A549 (cell line): ENCODE measurements at regions not wholly inside any gene's neighbourhood (a gene's known extent, or its start where the extent isn't known, plus 50 kb on each side); places are given as distances from the start of the nearest gene placed in this dataset.

ENCODE experiments used
- ATAC-seq, 2 experiments: fragments of 200-7000 bp in 1 of 2; fragments of >200 bp in 1 of 2; cut with Nextera tagmentation in 1 of 2; cut with Tn5 transposase in 1 of 2; 3 replicates each; pipeline versions ENCODE4 v1.8.0 to v1.9.1; 2018 to 2020; ENCODE audit warnings: mild to moderate bottlenecking in 1 of 2, moderate library complexity in 1 of 2
- CTCF ChIA-PET: fragments of 300-600 bp; sonication (Branson Sonifier 250); formaldehyde crosslinking; extraction: SDS; loops from one replicate; lab custom pipeline; 2021; ENCODE audit warnings: antibody characterized with exemption, inconsistent platforms; lab: Yijun Ruan, JAX
- POLR2A ChIA-PET: fragments of 350-600 bp; formaldehyde crosslinking; extraction: SDS; loops from one replicate; lab custom pipeline; 2021; ENCODE audit warnings: antibody characterized with exemption, inconsistent platforms; lab: Yijun Ruan, JAX
- DNase-seq, 2 experiments: peaks; one replicate each; pipeline versions ENCODE4 v3.0.0 to v3.0.0-alpha.2; 2011 to 2016; ENCODE audit warnings: low read depth in 1 of 2, low spot score in 1 of 2
- FAIRE-seq: peaks from 2 replicates; lab custom pipeline; 2011; peaks lifted over from hg19 to GRCh38; lab: Jason Lieb, UNC
- H3K27ac ChIP-seq, 2 experiments: fragments of >200 bp; sonication (Bioruptor Twin); formaldehyde crosslinking; 3 replicates each; pipeline ENCODE4 v1.5.1; 2016 to 2017
- H3K4me1 ChIP-seq: fragments of >200 bp; sonication (Bioruptor Twin); formaldehyde crosslinking; 3 replicates; pipeline ENCODE4 v1.6.1; 2016
- H3K4me2 ChIP-seq: fragments of >200 bp; sonication (Bioruptor Twin); formaldehyde crosslinking; 3 replicates; pipeline ENCODE4 v1.6.1; 2016
- H3K4me3 ChIP-seq: fragments of >200 bp; sonication (Bioruptor Twin); formaldehyde crosslinking; 3 replicates; pipeline ENCODE4 v1.5.1; 2016
- H3K9me3 ChIP-seq: fragments of >200 bp; sonication (Bioruptor Twin); formaldehyde crosslinking; 3 replicates; pipeline ENCODE4 v1.6.1; 2016
- CBX2 ChIP-seq: fragments of 200-600 bp; sonication (generic); IDR thresholded peaks from 2 replicates; pipeline ENCODE4 v1.6.1; 2016; ENCODE audit warnings: low read depth, mild to moderate bottlenecking, borderline replicate concordance
- CBX8 ChIP-seq: fragments of 200-600 bp; sonication (generic); IDR thresholded peaks from 2 replicates; pipeline ENCODE4 v1.6.1; 2016
- CEBPB ChIP-seq, 2 experiments: fragments of >200 bp in 1 of 2; sonication (Bioruptor Twin) in 1 of 2; formaldehyde crosslinking in 1 of 2; IDR thresholded peaks; 2 replicates each; pipeline ENCODE4 v1.6.1; 2012 to 2016
- CHD2 ChIP-seq: fragments of 150-350 bp; IDR thresholded peaks from 2 replicates; pipeline ENCODE4 v1.6.1; 2014; ENCODE audit warnings: low read length; ENCODE audit not compliant: partially characterized antibody
- EHMT2 ChIP-seq: fragments of 200-600 bp; sonication (generic); IDR thresholded peaks from 2 replicates; pipeline ENCODE4 v1.6.1; 2016; ENCODE audit warnings: antibody characterized with exemption, low read depth, mild to moderate bottlenecking, moderate library complexity
- EP300 ChIP-seq, 2 experiments: fragments of >200 bp; sonication (Bioruptor Twin); formaldehyde crosslinking; IDR thresholded peaks; 2 replicates in 1 of 2; 3 replicates in 1 of 2; pipeline ENCODE4 v1.6.1; 2016 to 2017
- ESRRA ChIP-seq: fragments of 150-350 bp; IDR thresholded peaks from 2 replicates; pipeline ENCODE4 v1.6.1; 2014; ENCODE audit warnings: mild to moderate bottlenecking, low read length, borderline replicate concordance
- GATA3 ChIP-seq: IDR thresholded peaks from 2 replicates; pipeline ENCODE4 v1.6.1; 2012; ENCODE audit warnings: borderline replicate concordance
- HOXB5 ChIP-seq: fragments of 250-450 bp; sonication (Bioruptor Pico); IDR thresholded peaks from 2 replicates; pipeline ENCODE4 v1.5.0; 2020; ENCODE audit warnings: mild to moderate bottlenecking, moderate library complexity
- JUN ChIP-seq, 2 experiments: fragments of >200 bp; sonication (Bioruptor Twin); formaldehyde crosslinking; IDR thresholded peaks; 2 replicates in 1 of 2; 3 replicates in 1 of 2; pipeline ENCODE4 v1.6.1; 2016 to 2017
- JUNB ChIP-seq: fragments of >200 bp; sonication (Bioruptor Twin); formaldehyde crosslinking; IDR thresholded peaks from 2 replicates; pipeline ENCODE4 v1.6.1; 2016
- KDM1A ChIP-seq: fragments of 200-600 bp; sonication (generic); IDR thresholded peaks from 2 replicates; pipeline ENCODE4 v1.6.1; 2016; ENCODE audit warnings: low read depth, mild to moderate bottlenecking
- MAZ ChIP-seq: fragments of 150-350 bp; IDR thresholded peaks from 2 replicates; pipeline ENCODE4 v1.6.1; 2014; ENCODE audit warnings: antibody characterized with exemption, low read depth, low read length, borderline replicate concordance
- MYC ChIP-seq: IDR thresholded peaks from 2 replicates; pipeline ENCODE4 v1.6.1; 2012; ENCODE audit warnings: mild to moderate bottlenecking, inconsistent platforms, low read length, improper control_type of control experiment, borderline replicate concordance
- PBX3 ChIP-seq: IDR thresholded peaks from 2 replicates; pipeline ENCODE4 v1.6.1; 2012
- POLR2A ChIP-seq: IDR thresholded peaks from 2 replicates; pipeline ENCODE4 v1.6.1; 2012; ENCODE audit warnings: mild to moderate bottlenecking, low read length
- POLR2AphosphoS2 ChIP-seq: conservative IDR thresholded peaks from 2 replicates; pipeline ENCODE4 v1.6.1; 2012; ENCODE audit warnings: low read length, improper control_type of control experiment, inconsistent platforms
- RAD21 ChIP-seq, 2 experiments: fragments of >200 bp in 1 of 2; sonication (Bioruptor Twin) in 1 of 2; formaldehyde crosslinking in 1 of 2; IDR thresholded peaks in 1 of 2; conservative IDR thresholded peaks in 1 of 2; 2 replicates in 1 of 2; 3 replicates in 1 of 2; pipeline ENCODE4 v1.6.1; 2012 to 2018; ENCODE audit warnings: inconsistent platforms in 1 of 2
- RARB ChIP-seq: fragments of 250-450 bp; sonication (Bioruptor Pico); IDR thresholded peaks from 2 replicates; pipeline ENCODE4 v1.8.0; 2021; ENCODE audit warnings: mild to moderate bottlenecking, moderate library complexity
- TFCP2L1 ChIP-seq: fragments of 250-450 bp; sonication (Bioruptor Pico); IDR thresholded peaks from 2 replicates; pipeline ENCODE4 v1.5.0; 2021; ENCODE audit warnings: mild to moderate bottlenecking
- ZC3H11A ChIP-seq: fragments of 450-650 bp; IDR thresholded peaks from 2 replicates; pipeline ENCODE4 v1.6.1; 2014; ENCODE audit warnings: antibody characterized with exemption, mild to moderate bottlenecking
- ZFP36 ChIP-seq: fragments of 450-650 bp; IDR thresholded peaks from 2 replicates; pipeline ENCODE4 v1.6.1; 2014; ENCODE audit warnings: borderline replicate concordance; ENCODE audit not compliant: partially characterized antibody
- ZSCAN20 ChIP-seq: fragments of 250-450 bp; sonication (Bioruptor Pico); IDR thresholded peaks from 2 replicates; pipeline ENCODE4 v1.8.0; 2022; ENCODE audit warnings: mild to moderate bottlenecking, moderate library complexity
- WGBS: methylation state at CpG from one replicate; pipeline ENCODE4 v1.1.6; 2017; ENCODE audit errors: missing lambda C conversion rate; 5-methylcytosine and 5-hydroxymethylcytosine counted together
- TF ChIP-seq, protein P1 (sequence below): fragments of 150-350 bp; IDR thresholded peaks from 2 replicates; pipeline ENCODE4 v1.6.1; 2014; ENCODE audit warnings: low read depth, mild to moderate bottlenecking, low read length
- TF ChIP-seq, protein P2 (sequence below): fragments of 250-450 bp; sonication (Bioruptor Pico); IDR thresholded peaks from 2 replicates; pipeline ENCODE4 v1.5.0; 2021; ENCODE audit warnings: mild to moderate bottlenecking, moderate library complexity, borderline replicate concordance
- TF ChIP-seq, protein P3 (sequence below): fragments of >200 bp; sonication (Bioruptor Twin); formaldehyde crosslinking; IDR thresholded peaks from 3 replicates; pipeline ENCODE4 v1.6.1; 2016

DNA sequence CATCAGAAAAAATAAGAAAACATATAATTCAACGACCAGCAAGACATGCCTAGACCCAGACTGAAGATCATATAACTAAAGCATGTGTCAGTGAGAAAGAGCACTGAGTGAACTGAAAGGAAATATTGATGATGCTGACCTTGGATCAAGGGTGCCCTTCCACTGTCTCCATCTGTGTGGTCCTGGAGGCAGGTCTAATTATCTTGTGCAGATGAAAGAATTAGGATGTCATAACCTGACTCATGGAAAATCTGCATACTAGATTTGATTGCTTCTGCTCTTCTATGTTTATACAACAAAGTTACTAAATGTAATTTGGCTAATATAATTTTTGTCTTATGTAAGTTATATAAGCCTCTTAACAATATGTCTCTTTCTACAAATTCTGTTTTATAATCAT lies 264.6 kb upstream of the TGFBR2 start:
- no peaks in the 10 kb centered on the region for H3K9me3 ChIP-seq
- POLR2A ChIA-PET, result interaction anchor here (0.9 to 1.2 kb wide), 3 partner anchors 15 to 264 kb away, joined by 3 to 7 read pairs (median 4); partner anchors contain the start of gene TGFBR2
- FAIRE-seq (no peak), ATAC-seq (peak; percentile 31 to 36; a peak in 4 of 6 replicates), DNase-seq (no peak)
- peaks cover 49% of the 10 kb centered on the region for H3K4me1 ChIP-seq
- WGBS, result 70% methylated on average over 1 of the region's 1 CpG
- no peak overlapping the region for H3K4me3 ChIP-seq
- no peak for TF ChIP-seq RARB (CRISPR knock-in tag)
- TF ChIP-seq, protein P1, sequence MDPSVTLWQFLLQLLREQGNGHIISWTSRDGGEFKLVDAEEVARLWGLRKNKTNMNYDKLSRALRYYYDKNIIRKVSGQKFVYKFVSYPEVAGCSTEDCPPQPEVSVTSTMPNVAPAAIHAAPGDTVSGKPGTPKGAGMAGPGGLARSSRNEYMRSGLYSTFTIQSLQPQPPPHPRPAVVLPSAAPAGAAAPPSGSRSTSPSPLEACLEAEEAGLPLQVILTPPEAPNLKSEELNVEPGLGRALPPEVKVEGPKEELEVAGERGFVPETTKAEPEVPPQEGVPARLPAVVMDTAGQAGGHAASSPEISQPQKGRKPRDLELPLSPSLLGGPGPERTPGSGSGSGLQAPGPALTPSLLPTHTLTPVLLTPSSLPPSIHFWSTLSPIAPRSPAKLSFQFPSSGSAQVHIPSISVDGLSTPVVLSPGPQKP, result no peak
- no peak for TF ChIP-seq CBX8
- no peak for TF ChIP-seq ZSCAN20
- TF ChIP-seq, protein P2, sequence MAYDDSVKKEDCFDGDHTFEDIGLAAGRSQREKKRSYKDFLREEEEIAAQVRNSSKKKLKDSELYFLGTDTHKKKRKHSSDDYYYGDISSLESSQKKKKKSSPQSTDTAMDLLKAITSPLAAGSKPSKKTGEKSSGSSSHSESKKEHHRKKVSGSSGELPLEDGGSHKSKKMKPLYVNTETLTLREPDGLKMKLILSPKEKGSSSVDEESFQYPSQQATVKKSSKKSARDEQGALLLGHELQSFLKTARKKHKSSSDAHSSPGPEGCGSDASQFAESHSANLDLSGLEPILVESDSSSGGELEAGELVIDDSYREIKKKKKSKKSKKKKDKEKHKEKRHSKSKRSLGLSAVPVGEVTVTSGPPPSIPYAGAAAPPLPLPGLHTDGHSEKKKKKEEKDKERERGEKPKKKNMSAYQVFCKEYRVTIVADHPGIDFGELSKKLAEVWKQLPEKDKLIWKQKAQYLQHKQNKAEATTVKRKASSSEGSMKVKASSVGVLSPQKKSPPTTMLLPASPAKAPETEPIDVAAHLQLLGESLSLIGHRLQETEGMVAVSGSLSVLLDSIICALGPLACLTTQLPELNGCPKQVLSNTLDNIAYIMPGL (CRISPR knock-in tag), result no peak
- no peak for TF ChIP-seq MYC
- TF ChIP-seq EP300 (IDR thresholded peaks at IDR 0.05), result no peak
- TF ChIP-seq CBX2, result no peak
- TF ChIP-seq ZFP36, result no peak
- TF ChIP-seq GATA3, result no peak
- H3K4me2 ChIP-seq, result peak overlapping the region; percentile 79
- CTCF ChIA-PET, result interaction anchor here (0.5 kb wide), 1 partner anchor 18 kb away, joined by 3 read pairs; no protein-coding TSS in a partner anchor
- peak overlapping the region; percentile 81 to 84 for H3K27ac ChIP-seq

- peaks cover 54% of the 10 kb centered on the region for H3K4me1 ChIP-seq
- no peak for TF ChIP-seq POLR2A
- TF ChIP-seq MAZ, result no peak
- TF ChIP-seq, protein P1, result no peak
- no peak for TF ChIP-seq KDM1A
- TF ChIP-seq RAD21 (conservative IDR thresholded peaks at IDR 0.05 in 1 of 2, IDR thresholded peaks at IDR 0.05 in 1 of 2), result peak; percentile 48 to 61; a peak in 4 of 5 replicates
- TF ChIP-seq JUNB, result peak; percentile 98
- TF ChIP-seq, protein P3, sequence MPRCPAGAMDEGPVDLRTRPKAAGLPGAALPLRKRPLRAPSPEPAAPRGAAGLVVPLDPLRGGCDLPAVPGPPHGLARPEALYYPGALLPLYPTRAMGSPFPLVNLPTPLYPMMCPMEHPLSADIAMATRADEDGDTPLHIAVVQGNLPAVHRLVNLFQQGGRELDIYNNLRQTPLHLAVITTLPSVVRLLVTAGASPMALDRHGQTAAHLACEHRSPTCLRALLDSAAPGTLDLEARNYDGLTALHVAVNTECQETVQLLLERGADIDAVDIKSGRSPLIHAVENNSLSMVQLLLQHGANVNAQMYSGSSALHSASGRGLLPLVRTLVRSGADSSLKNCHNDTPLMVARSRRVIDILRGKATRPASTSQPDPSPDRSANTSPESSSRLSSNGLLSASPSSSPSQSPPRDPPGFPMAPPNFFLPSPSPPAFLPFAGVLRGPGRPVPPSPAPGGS, result peak; percentile 33; the same call in 1 of the 3 replicates
- TF ChIP-seq EHMT2, result no peak
- no peak for TF ChIP-seq CHD2
- TF ChIP-seq EP300 (IDR thresholded peaks at IDR 0.05), result peak; percentile 73 to 77; a peak in 3 of 5 replicates
- no peak for TF ChIP-seq TFCP2L1 (CRISPR knock-in tag)
- no peak for TF ChIP-seq ZC3H11A
- no peak for TF ChIP-seq ZFP36
- peak; percentile 78 to 82; a peak in 4 of 5 replicates for TF ChIP-seq JUN (IDR thresholded peaks at IDR 0.05)
- no peak for TF ChIP-seq ESRRA
- peak; percentile 48 to 70; a peak in 2 of 4 replicates for TF ChIP-seq CEBPB (IDR thresholded peaks at IDR 0.05)
- peak; percentile 56 for TF ChIP-seq PBX3
- peak; percentile 32; the same call in 1 of the 2 replicates for TF ChIP-seq HOXB5 (CRISPR knock-in tag)
- TF ChIP-seq, protein P2 (CRISPR knock-in tag), result no peak
- TF ChIP-seq GATA3, result peak; percentile 88
- TF ChIP-seq CBX2, result no peak
- no peak for TF ChIP-seq POLR2AphosphoS2
Observed at GRCh38 chr3:30342318-30343060, 263.9 kb upstream of the TGFBR2 start.

More at GRCh38 chr3:30342318-30343060, 263.9 kb upstream of the TGFBR2 start:
- ChIA-PET CTCF (no interaction called here), POLR2A (interaction anchor here (0.9 to 1.2 kb wide), 3 partner anchors 14 to 264 kb away, joined by 3 to 7 read pairs (median 4); partner anchors contain the start of gene TGFBR2)
- Histone ChIP-seq H3K4me3 (0 out of 3 replicates have a peak overlapping the region, but pooled peaks have one; percentile 13), H3K4me2 (peak overlapping the region; percentile 79), H3K9me3 (no peaks in the 10 kb centered on the region), H3K27ac (peak overlapping the region; percentile 81 to 84)
- 2% methylated on average over 6 of the region's 6 CpGs for WGBS
- ATAC-seq (peak; percentile 95 to 97), DNase-seq (peak; percentile 49 to 89), FAIRE-seq (peak; percentile 99)
